ENCODE measurements at regions not wholly inside any gene's neighbourhood (a gene's known extent, or its start where the extent isn't known, plus 50 kb on each side); places are given as distances from the start of the nearest gene placed in this dataset.

GRCh38 chr2:234163510-234164045, 113.1 kb downstream of the SPP2 start:
- Histone ChIP-seq H3K4me3 (replicated peaks in 1 of 4; ENCODE audit: control extremely low read depth in 1 of 4, insufficient read depth in 1 of 4, low read depth in 3 of 4, low read length in 4 of 4) (no peak overlapping the region), H3K9me3 (ENCODE audit: control insufficient read depth, insufficient read depth, low read depth, low read length) (no peaks in the 10 kb centered on the region), H3K79me2 (ENCODE audit: control insufficient read depth, insufficient read depth, low read length) (no peaks in the 10 kb centered on the region), H2AFZ (ENCODE audit: low read length) (no peak overlapping the region), H4K20me1 (ENCODE audit: control insufficient read depth, extremely low read depth, insufficient read depth, low read length) (no peaks in the 10 kb centered on the region), H3K4me2 (ENCODE audit: extremely low read depth, insufficient read depth, low read length) (no peak overlapping the region), H3K4me1 (ENCODE audit: control insufficient read depth, extremely low read depth, insufficient read depth, low read length) (no peaks in the 10 kb centered on the region), H3K27ac (ENCODE audit: insufficient read depth, low read length) (no peak overlapping the region), H3K9ac (ENCODE audit: insufficient read depth, low read length) (no peak overlapping the region), H3K27me3 (ENCODE audit: control insufficient read depth, insufficient read depth, low read length) (no peaks in the 10 kb centered on the region), H3K36me3 (ENCODE audit: control insufficient read depth, insufficient read depth, low read length) (no peaks in the 10 kb centered on the region)
- no peak for DNase-seq (ENCODE audit: low read depth in 2 of 2)
- TF ChIP-seq, protein P1, sequence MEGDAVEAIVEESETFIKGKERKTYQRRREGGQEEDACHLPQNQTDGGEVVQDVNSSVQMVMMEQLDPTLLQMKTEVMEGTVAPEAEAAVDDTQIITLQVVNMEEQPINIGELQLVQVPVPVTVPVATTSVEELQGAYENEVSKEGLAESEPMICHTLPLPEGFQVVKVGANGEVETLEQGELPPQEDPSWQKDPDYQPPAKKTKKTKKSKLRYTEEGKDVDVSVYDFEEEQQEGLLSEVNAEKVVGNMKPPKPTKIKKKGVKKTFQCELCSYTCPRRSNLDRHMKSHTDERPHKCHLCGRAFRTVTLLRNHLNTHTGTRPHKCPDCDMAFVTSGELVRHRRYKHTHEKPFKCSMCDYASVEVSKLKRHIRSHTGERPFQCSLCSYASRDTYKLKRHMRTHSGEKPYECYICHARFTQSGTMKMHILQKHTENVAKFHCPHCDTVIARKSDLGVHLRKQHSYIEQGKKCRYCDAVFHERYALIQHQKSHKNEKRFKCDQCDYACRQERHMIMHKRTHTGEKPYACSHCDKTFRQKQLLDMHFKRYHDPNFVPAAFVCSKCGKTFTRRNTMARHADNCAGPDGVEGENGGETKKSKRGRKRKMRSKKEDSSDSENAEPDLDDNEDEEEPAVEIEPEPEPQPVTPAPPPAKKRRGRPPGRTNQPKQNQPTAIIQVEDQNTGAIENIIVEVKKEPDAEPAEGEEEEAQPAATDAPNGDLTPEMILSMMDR (conservative IDR thresholded peaks at IDR 0.05 in 1 of 2, IDR thresholded peaks at IDR 0.05 in 1 of 2; ENCODE audit: low read depth in 1 of 2, low read length in 2 of 2), result no peak
- no peak for TF ChIP-seq EZH2 (IDR thresholded peaks at IDR 0.05; ENCODE audit: low read length, missing control alignments)

DNA sequence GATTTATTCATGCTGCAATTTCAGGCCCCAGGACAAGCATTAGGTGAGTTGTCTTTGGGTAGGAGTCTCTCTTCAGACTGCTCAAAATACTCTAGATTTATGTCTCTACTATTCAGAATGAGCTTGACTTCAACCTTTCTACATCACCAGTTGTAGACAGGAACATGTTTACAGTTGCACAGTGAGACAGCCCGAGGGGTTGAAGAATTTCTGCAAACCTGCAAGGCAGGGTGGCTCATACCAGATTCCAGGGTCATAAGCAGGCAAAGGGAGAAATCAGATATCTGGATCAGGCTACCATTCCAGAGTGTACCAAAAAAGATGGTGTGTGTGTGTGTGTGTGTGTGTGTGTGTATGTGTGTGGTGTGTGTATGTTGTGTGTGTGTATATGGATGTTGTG, 112.4 kb downstream of the SPP2 start:
- H3K4me3 ChIP-seq (replicated peaks in 1 of 4; ENCODE audit: control extremely low read depth in 1 of 4, insufficient read depth in 1 of 4, low read depth in 3 of 4, low read length in 4 of 4), result no peak overlapping the region
- no peak overlapping the region for H2AFZ ChIP-seq (ENCODE audit: low read length)
- no peaks in the 10 kb centered on the region for H3K36me3 ChIP-seq (ENCODE audit: control insufficient read depth, insufficient read depth, low read length)
- no peak overlapping the region for H3K27ac ChIP-seq (ENCODE audit: insufficient read depth, low read length)
- no peak overlapping the region for H3K9ac ChIP-seq (ENCODE audit: insufficient read depth, low read length)
- H4K20me1 ChIP-seq (ENCODE audit: control insufficient read depth, extremely low read depth, insufficient read depth, low read length), result no peaks in the 10 kb centered on the region
- no peak for TF ChIP-seq EZH2 (IDR thresholded peaks at IDR 0.05; ENCODE audit: low read length, missing control alignments)
- TF ChIP-seq, protein P1 (conservative IDR thresholded peaks at IDR 0.05 in 1 of 2, IDR thresholded peaks at IDR 0.05 in 1 of 2; ENCODE audit: low read depth in 1 of 2, low read length in 2 of 2), result no peak
- no peaks in the 10 kb centered on the region for H3K27me3 ChIP-seq (ENCODE audit: control insufficient read depth, insufficient read depth, low read length)
- no peak overlapping the region for H3K4me2 ChIP-seq (ENCODE audit: extremely low read depth, insufficient read depth, low read length)
- H3K4me1 ChIP-seq (ENCODE audit: control insufficient read depth, extremely low read depth, insufficient read depth, low read length), result no peaks in the 10 kb centered on the region
- H3K79me2 ChIP-seq (ENCODE audit: control insufficient read depth, insufficient read depth, low read length), result no peaks in the 10 kb centered on the region
- H3K9me3 ChIP-seq (ENCODE audit: control insufficient read depth, insufficient read depth, low read depth, low read length), result no peaks in the 10 kb centered on the region
- no peak for DNase-seq (ENCODE audit: low read depth in 2 of 2)

- Histone ChIP-seq H3K27me3 (ENCODE audit: control insufficient read depth, insufficient read depth, low read length) (no peaks in the 10 kb centered on the region), H3K9me3 (ENCODE audit: control insufficient read depth, insufficient read depth, low read depth, low read length) (no peaks in the 10 kb centered on the region), H3K9ac (ENCODE audit: insufficient read depth, low read length) (no peak overlapping the region), H3K4me3 (replicated peaks in 1 of 4; ENCODE audit: control extremely low read depth in 1 of 4, insufficient read depth in 1 of 4, low read depth in 3 of 4, low read length in 4 of 4) (no peak overlapping the region), H3K79me2 (ENCODE audit: control insufficient read depth, insufficient read depth, low read length) (no peaks in the 10 kb centered on the region), H3K4me1 (ENCODE audit: control insufficient read depth, extremely low read depth, insufficient read depth, low read length) (no peaks in the 10 kb centered on the region), H3K36me3 (ENCODE audit: control insufficient read depth, insufficient read depth, low read length) (no peaks in the 10 kb centered on the region), H4K20me1 (ENCODE audit: control insufficient read depth, extremely low read depth, insufficient read depth, low read length) (no peaks in the 10 kb centered on the region), H3K27ac (ENCODE audit: insufficient read depth, low read length) (no peak overlapping the region), H2AFZ (ENCODE audit: low read length) (no peak overlapping the region), H3K4me2 (ENCODE audit: extremely low read depth, insufficient read depth, low read length) (no peak overlapping the region)
- TF ChIP-seq, protein P1 (conservative IDR thresholded peaks at IDR 0.05 in 1 of 2, IDR thresholded peaks at IDR 0.05 in 1 of 2; ENCODE audit: low read depth in 1 of 2, low read length in 2 of 2), result no peak
- TF ChIP-seq EZH2 (IDR thresholded peaks at IDR 0.05; ENCODE audit: low read length, missing control alignments), result no peak
- DNase-seq (ENCODE audit: low read depth in 2 of 2), result no peak
Measured at GRCh38 chr2:234161932-234162331, 111.4 kb downstream of the SPP2 start.

All from fibroblast of lung (primary cell).